Astrocyte (in vitro differentiated cells and primary cell): ENCODE measurements at regions not wholly inside any gene's neighbourhood (a gene's known extent, or its start where the extent isn't known, plus 50 kb on each side); places are given as distances from the start of the nearest gene placed in this dataset.

Experiments used
- DNase-seq: peaks from one replicate; pipeline ENCODE4 v3.0.0-alpha.2; 2010; ENCODE audit warnings: low read depth
- FAIRE-seq: peaks from 2 replicates; lab custom pipeline; 2011; peaks lifted over from hg19 to GRCh38; lab: Jason Lieb, UNC
- H2AFZ ChIP-seq: 2 replicates; pipeline ENCODE4 v1.6.0; 2012; ENCODE audit warnings: low read depth, low read length, inconsistent platforms
- H3K27ac ChIP-seq: 2 replicates; pipeline ENCODE4 v1.5.1; 2011; ENCODE audit warnings: low read depth, low read length, inconsistent platforms
- H3K27me3 ChIP-seq: 2 replicates; pipeline ENCODE4 v1.6.0; 2011; ENCODE audit warnings: low read length, inconsistent platforms; ENCODE audit not compliant: insufficient read depth
- H3K36me3 ChIP-seq: 2 replicates; pipeline ENCODE4 v1.5.1; 2011; ENCODE audit warnings: low read length, inconsistent platforms; ENCODE audit not compliant: insufficient read depth
- H3K4me1 ChIP-seq: 2 replicates; pipeline ENCODE4 v1.5.1; 2011; ENCODE audit warnings: low read length, inconsistent platforms; ENCODE audit not compliant: insufficient read depth
- H3K4me2 ChIP-seq: 2 replicates; pipeline ENCODE4 v1.6.0; 2012; ENCODE audit warnings: low read length, inconsistent platforms
- H3K4me3 ChIP-seq: 2 replicates; pipeline ENCODE4 v1.5.1; 2011; ENCODE audit warnings: low read depth, mild to moderate bottlenecking, low read length, inconsistent platforms; ENCODE audit not compliant: insufficient read depth
- H3K79me2 ChIP-seq: 2 replicates; pipeline ENCODE4 v1.6.0; 2012; ENCODE audit warnings: mild to moderate bottlenecking, low read length, inconsistent platforms; ENCODE audit not compliant: insufficient read depth
- H3K9ac ChIP-seq: 2 replicates; pipeline ENCODE4 v1.6.0; 2012; ENCODE audit warnings: mild to moderate bottlenecking, low read length, inconsistent platforms
- H3K9me3 ChIP-seq: 2 replicates; pipeline ENCODE4 v1.5.1; 2012; ENCODE audit warnings: low read depth, mild to moderate bottlenecking, low read length, inconsistent platforms; ENCODE audit not compliant: insufficient read depth
- H4K20me1 ChIP-seq: 2 replicates; pipeline ENCODE4 v1.6.0; 2012; ENCODE audit warnings: low read length, inconsistent platforms; ENCODE audit not compliant: insufficient read depth
- H3K27ac Mint-ChIP-seq: one replicate; pipeline ENCODE4 v1.8.0; 2021; ENCODE audit warnings: mild to moderate bottlenecking, mixed read lengths; ENCODE audit not compliant: unreplicated experiment
- H3K27me3 Mint-ChIP-seq: one replicate; pipeline ENCODE4 v1.8.0; 2021; ENCODE audit warnings: low read depth, mixed read lengths; ENCODE audit not compliant: unreplicated experiment
- H3K36me3 Mint-ChIP-seq: one replicate; pipeline ENCODE4 v1.8.0; 2021; ENCODE audit warnings: low read depth, mixed read lengths; ENCODE audit not compliant: unreplicated experiment
- H3K4me1 Mint-ChIP-seq: one replicate; pipeline ENCODE4 v1.8.0; 2021; ENCODE audit warnings: low read depth, mixed read lengths; ENCODE audit not compliant: unreplicated experiment
- H3K4me3 Mint-ChIP-seq: one replicate; pipeline ENCODE4 v1.8.0; 2021; ENCODE audit warnings: mild to moderate bottlenecking, moderate library complexity, mixed read lengths; ENCODE audit not compliant: unreplicated experiment
- H3K9me3 Mint-ChIP-seq: one replicate; pipeline ENCODE4 v1.8.0; 2021; ENCODE audit warnings: mild to moderate bottlenecking, mixed read lengths; ENCODE audit not compliant: unreplicated experiment
- EZH2 ChIP-seq: IDR thresholded peaks from 2 replicates; pipeline ENCODE4 v1.6.1; 2012; ENCODE audit warnings: mild to moderate bottlenecking, low read length, inconsistent platforms; ENCODE audit not compliant: insufficient read depth
- TF ChIP-seq, protein P1 (sequence below): IDR thresholded peaks from 2 replicates; pipeline ENCODE4 v1.5.1; 2011; ENCODE audit warnings: low read depth, mild to moderate bottlenecking, inconsistent platforms, low read length, moderate library complexity; ENCODE audit not compliant: insufficient read depth

GRCh38 chr7:84297616-84298015 is 103.0 kb upstream of the SEMA3A start:
- Histone ChIP-seq H3K9ac (no peak overlapping the region), H3K4me3 (no peak overlapping the region), H3K27ac (no peak overlapping the region), H3K9me3 (no peaks in the 10 kb centered on the region), H3K4me1 (no peaks in the 10 kb centered on the region), H4K20me1 (no peaks in the 10 kb centered on the region), H3K36me3 (no peaks in the 10 kb centered on the region), H2AFZ (no peak overlapping the region), H3K4me2 (no peak overlapping the region), H3K27me3 (no peaks in the 10 kb centered on the region), H3K79me2 (no peaks in the 10 kb centered on the region)
- TF ChIP-seq EZH2: no peak
- TF ChIP-seq, protein P1, sequence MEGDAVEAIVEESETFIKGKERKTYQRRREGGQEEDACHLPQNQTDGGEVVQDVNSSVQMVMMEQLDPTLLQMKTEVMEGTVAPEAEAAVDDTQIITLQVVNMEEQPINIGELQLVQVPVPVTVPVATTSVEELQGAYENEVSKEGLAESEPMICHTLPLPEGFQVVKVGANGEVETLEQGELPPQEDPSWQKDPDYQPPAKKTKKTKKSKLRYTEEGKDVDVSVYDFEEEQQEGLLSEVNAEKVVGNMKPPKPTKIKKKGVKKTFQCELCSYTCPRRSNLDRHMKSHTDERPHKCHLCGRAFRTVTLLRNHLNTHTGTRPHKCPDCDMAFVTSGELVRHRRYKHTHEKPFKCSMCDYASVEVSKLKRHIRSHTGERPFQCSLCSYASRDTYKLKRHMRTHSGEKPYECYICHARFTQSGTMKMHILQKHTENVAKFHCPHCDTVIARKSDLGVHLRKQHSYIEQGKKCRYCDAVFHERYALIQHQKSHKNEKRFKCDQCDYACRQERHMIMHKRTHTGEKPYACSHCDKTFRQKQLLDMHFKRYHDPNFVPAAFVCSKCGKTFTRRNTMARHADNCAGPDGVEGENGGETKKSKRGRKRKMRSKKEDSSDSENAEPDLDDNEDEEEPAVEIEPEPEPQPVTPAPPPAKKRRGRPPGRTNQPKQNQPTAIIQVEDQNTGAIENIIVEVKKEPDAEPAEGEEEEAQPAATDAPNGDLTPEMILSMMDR: no peak
- Mint-ChIP-seq H3K4me1 (peaks cover 3% of the 10 kb centered on the region), H3K27me3 (no peaks in the 10 kb centered on the region), H3K9me3 (no peaks in the 10 kb centered on the region), H3K36me3 (no peaks in the 10 kb centered on the region), H3K4me3 (no peak overlapping the region), H3K27ac (no peak overlapping the region)
- FAIRE-seq: no peak
- DNase-seq: no peak

- DNase-seq (no peak), FAIRE-seq (no peak)
- Histone ChIP-seq H3K27ac (no peak overlapping the region), H3K4me3 (no peak overlapping the region), H2AFZ (no peak overlapping the region), H3K79me2 (no peaks in the 10 kb centered on the region), H3K4me2 (no peak overlapping the region), H3K36me3 (no peaks in the 10 kb centered on the region), H3K4me1 (no peaks in the 10 kb centered on the region), H4K20me1 (no peaks in the 10 kb centered on the region), H3K9ac (no peak overlapping the region), H3K9me3 (no peaks in the 10 kb centered on the region), H3K27me3 (no peaks in the 10 kb centered on the region)
- TF ChIP-seq EZH2: no peak
- TF ChIP-seq, protein P1: no peak
- Mint-ChIP-seq H3K4me1 (no peaks in the 10 kb centered on the region), H3K27me3 (no peaks in the 10 kb centered on the region), H3K27ac (no peak overlapping the region), H3K36me3 (no peaks in the 10 kb centered on the region), H3K4me3 (no peak overlapping the region), H3K9me3 (no peaks in the 10 kb centered on the region)
Measured at GRCh38 chr7:84294847-84295455, 100.4 kb upstream of the SEMA3A start.

GRCh38 chr7:84294391-84294790 is 99.8 kb upstream of the SEMA3A start:
- Mint-ChIP-seq H3K4me3 (no peak overlapping the region), H3K9me3 (no peaks in the 10 kb centered on the region), H3K4me1 (no peaks in the 10 kb centered on the region), H3K27ac (no peak overlapping the region), H3K27me3 (no peaks in the 10 kb centered on the region), H3K36me3 (no peaks in the 10 kb centered on the region)
- no peaks in the 10 kb centered on the region for H3K27me3 ChIP-seq
- no peak overlapping the region for H3K4me3 ChIP-seq
- H3K9me3 ChIP-seq: no peaks in the 10 kb centered on the region
- H4K20me1 ChIP-seq: no peaks in the 10 kb centered on the region
- no peaks in the 10 kb centered on the region for H3K79me2 ChIP-seq
- H3K4me2 ChIP-seq: no peak overlapping the region
- no peak overlapping the region for H2AFZ ChIP-seq
- no peak overlapping the region for H3K9ac ChIP-seq
- no peak overlapping the region for H3K27ac ChIP-seq
- TF ChIP-seq, protein P1: no peak
- TF ChIP-seq EZH2: no peak
- no peaks in the 10 kb centered on the region for H3K4me1 ChIP-seq
- FAIRE-seq: no peak
- H3K36me3 ChIP-seq: no peaks in the 10 kb centered on the region
- DNase-seq: no peak
